ENCODE measurements at regions not wholly inside any gene's neighbourhood (a gene's known extent, or its start where the extent isn't known, plus 50 kb on each side); places are given as distances from the start of the nearest gene placed in this dataset.
A peak's percentile ranks its signal among the peaks of the same experiment; 100 is the strongest.
"Not testable (repeated sequence)": the region's sequence is repeated elsewhere in the genome, so short reads cannot be mapped to it uniquely, and the experiment has no call there.

GRCh38 chr6:134795691-134796090 is 154.2 kb downstream of the ALDH8A1 start:
- no peaks in the 10 kb centered on the region for H3K9me3 ChIP-seq
- H3K27ac ChIP-seq = no peak overlapping the region
- no peaks in the 10 kb centered on the region for H3K27me3 ChIP-seq
- 86 to 89% methylated on average over 1 of the region's 1 CpG for WGBS, 2 donors
- no peak overlapping the region for H3K4me3 ChIP-seq
- FAIRE-seq (no peak), DNase-seq (no peak), ATAC-seq (no peak)
- intact Hi-C loops (cut with DNase I) = no loop called here
- H3K36me3 ChIP-seq = no peaks in the 10 kb centered on the region
- no peaks in the 10 kb centered on the region for H3K4me1 ChIP-seq
- TF ChIP-seq, protein P1, sequence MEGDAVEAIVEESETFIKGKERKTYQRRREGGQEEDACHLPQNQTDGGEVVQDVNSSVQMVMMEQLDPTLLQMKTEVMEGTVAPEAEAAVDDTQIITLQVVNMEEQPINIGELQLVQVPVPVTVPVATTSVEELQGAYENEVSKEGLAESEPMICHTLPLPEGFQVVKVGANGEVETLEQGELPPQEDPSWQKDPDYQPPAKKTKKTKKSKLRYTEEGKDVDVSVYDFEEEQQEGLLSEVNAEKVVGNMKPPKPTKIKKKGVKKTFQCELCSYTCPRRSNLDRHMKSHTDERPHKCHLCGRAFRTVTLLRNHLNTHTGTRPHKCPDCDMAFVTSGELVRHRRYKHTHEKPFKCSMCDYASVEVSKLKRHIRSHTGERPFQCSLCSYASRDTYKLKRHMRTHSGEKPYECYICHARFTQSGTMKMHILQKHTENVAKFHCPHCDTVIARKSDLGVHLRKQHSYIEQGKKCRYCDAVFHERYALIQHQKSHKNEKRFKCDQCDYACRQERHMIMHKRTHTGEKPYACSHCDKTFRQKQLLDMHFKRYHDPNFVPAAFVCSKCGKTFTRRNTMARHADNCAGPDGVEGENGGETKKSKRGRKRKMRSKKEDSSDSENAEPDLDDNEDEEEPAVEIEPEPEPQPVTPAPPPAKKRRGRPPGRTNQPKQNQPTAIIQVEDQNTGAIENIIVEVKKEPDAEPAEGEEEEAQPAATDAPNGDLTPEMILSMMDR (IDR thresholded peaks at IDR 0.05) = no peak

DNA sequence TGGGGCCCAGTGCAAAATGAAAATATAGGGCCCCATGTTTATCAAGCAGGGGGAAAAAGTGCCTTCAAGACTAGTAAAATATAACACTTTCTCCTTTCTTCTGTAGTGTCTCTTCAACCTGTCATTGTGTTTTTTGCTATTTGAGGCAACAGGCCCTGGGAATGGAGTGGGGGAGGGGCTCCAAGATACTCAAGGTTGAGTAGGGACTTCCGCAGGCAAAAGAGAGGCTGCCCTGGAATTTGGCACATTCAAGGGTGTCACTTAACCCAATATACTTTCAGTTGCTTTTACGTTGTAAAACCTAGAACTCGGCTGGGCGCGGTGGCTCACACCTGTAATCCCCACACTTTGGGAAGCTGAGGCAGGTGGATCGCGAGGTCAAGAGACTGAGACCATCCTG is 154.9 kb downstream of the ALDH8A1 start:
- DNase-seq = no peak
- H3K27me3 ChIP-seq = no peaks in the 10 kb centered on the region
- ATAC-seq = no peak
- H3K27ac ChIP-seq = no peak overlapping the region
- no peak for FAIRE-seq
- intact Hi-C loops (cut with DNase I) = no loop called here
- H3K36me3 ChIP-seq = no peaks in the 10 kb centered on the region
- no peak overlapping the region for H3K4me3 ChIP-seq
- H3K9me3 ChIP-seq = no peaks in the 10 kb centered on the region
- WGBS, 2 donors = 95 to 97% methylated on average over 7 of the region's 7 CpGs
- H3K4me1 ChIP-seq = no peaks in the 10 kb centered on the region
- TF ChIP-seq, protein P1 (IDR thresholded peaks at IDR 0.05) = no peak

DNA sequence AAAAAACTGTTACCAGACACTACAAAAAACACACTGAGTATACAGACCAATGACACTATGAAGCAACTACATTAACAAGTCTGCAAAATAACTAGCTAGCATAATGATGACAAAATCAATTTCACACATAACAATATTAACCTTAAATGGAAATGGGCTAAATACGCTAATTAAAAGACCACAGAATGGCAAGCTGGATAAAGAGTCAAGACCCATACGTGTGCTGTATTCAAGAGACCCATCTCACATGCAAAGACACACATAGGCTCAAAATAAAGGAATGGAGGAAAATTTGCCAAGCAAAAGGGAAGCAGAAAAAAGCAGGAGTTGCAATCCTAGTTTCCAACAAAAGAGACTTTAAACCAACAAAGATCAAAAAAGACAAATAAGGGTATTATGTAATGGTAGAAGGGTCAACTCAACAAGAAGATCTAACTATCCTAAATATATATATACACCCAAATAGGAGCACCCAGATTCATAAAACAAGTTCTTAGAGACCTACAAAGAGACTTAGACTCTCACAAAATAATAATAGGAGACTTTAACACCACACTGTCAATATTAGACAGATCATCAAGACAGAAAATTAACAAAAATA is 158.6 kb downstream of the ALDH8A1 start:
- WGBS, 2 donors = 83 to 94% methylated on average over 2 of the region's 2 CpGs
- FAIRE-seq; H3K27ac ChIP-seq; H3K4me3 ChIP-seq; ATAC-seq; H3K36me3 ChIP-seq; H3K4me1 ChIP-seq; H3K27me3 ChIP-seq; H3K9me3 ChIP-seq; intact Hi-C loops (cut with DNase I); DNase-seq: not testable (repeated sequence)

GRCh38 chr6:134787261-134787877 is 162.5 kb downstream of the ALDH8A1 start:
- no peak overlapping the region for H3K4me3 ChIP-seq
- FAIRE-seq (no peak), ATAC-seq (peak in 3 of 4 donors; percentile 37 to 65 (median 57)), DNase-seq (no peak)
- WGBS, 2 donors = 44 to 45% methylated on average over 6 of the region's 6 CpGs
- H3K27me3 ChIP-seq = no peaks in the 10 kb centered on the region
- H3K27ac ChIP-seq = no peak overlapping the region
- H3K36me3 ChIP-seq = no peaks in the 10 kb centered on the region
- no peaks in the 10 kb centered on the region for H3K4me1 ChIP-seq
- intact Hi-C loops (cut with DNase I) = no loop called here
- TF ChIP-seq, protein P1 (IDR thresholded peaks at IDR 0.05) = no peak
- H3K9me3 ChIP-seq = no peaks in the 10 kb centered on the region

- FAIRE-seq (no peak), DNase-seq (no peak), ATAC-seq (no peak)
- no peak overlapping the region for H3K4me3 ChIP-seq
- TF ChIP-seq, protein P1 (IDR thresholded peaks at IDR 0.05) = no peak
- H3K4me1 ChIP-seq = no peaks in the 10 kb centered on the region
- H3K36me3 ChIP-seq = no peaks in the 10 kb centered on the region
- no peak overlapping the region for H3K27ac ChIP-seq
- no peaks in the 10 kb centered on the region for H3K9me3 ChIP-seq
- 72 to 84% methylated on average over 2 of the region's 2 CpGs for WGBS, 2 donors
- H3K27me3 ChIP-seq = no peaks in the 10 kb centered on the region
- intact Hi-C loops (cut with DNase I) = no loop called here
Observed at GRCh38 chr6:134784336-134784735, 165.6 kb downstream of the ALDH8A1 start.
